B cell (primary cell): ENCODE measurements at regions not wholly inside any gene's neighbourhood (a gene's known extent, or its start where the extent isn't known, plus 50 kb on each side); places are given as distances from the start of the nearest gene placed in this dataset.

Source experiments
- ATAC-seq: fragments of 200-7000 bp; cut with Tn5 transposase; one replicate; pipeline ENCODE4 v1.10.0; 2021; ENCODE audit warnings: low read depth, mild to moderate bottlenecking, moderate number of reproducible peaks, moderate library complexity
- CTCF ChIA-PET: fragments of 350-600 bp; sonication (Branson Sonifier 250); formaldehyde crosslinking; loops from one replicate; lab custom pipeline; 2021; ENCODE audit warnings: antibody characterized with exemption, inconsistent platforms; lab: Charles Lee
- POLR2A ChIA-PET: fragments of 350-600 bp; sonication (Branson Sonifier 250); formaldehyde crosslinking; loops from one replicate; lab custom pipeline; 2021; ENCODE audit warnings: antibody characterized with exemption; lab: Charles Lee
- DNase-seq: peaks from one replicate; pipeline ENCODE4 v3.0.0; 2013
- H2AFZ ChIP-seq: 2 replicates; pipeline ENCODE4 v1.6.1; 2012; ENCODE audit warnings: mild to moderate bottlenecking, low read depth, low read length; ENCODE audit not compliant: insufficient read depth, poor library complexity, severe bottlenecking
- H3K27ac ChIP-seq, 2 donors: 1 replicate in 1 of 2; 2 replicates in 1 of 2; pipeline ENCODE4 v1.5.1; 2012 to 2013; ENCODE audit warnings: low read length in 2 of 2, mild to moderate bottlenecking in 2 of 2, moderate library complexity in 1 of 2
- H3K27me3 ChIP-seq, 4 experiments: fragments of 200-600 bp in 1 of 4; sonication (generic) in 1 of 4; replicated peaks in 1 of 4; 1 replicate in 2 of 4; 2 replicates in 2 of 4; pipeline versions ENCODE4 v1.6.1 to v1.7.0; 2013 to 2016; ENCODE audit warnings: low read length in 3 of 4, mild to moderate bottlenecking in 2 of 4, mixed read lengths in 1 of 4, moderate library complexity in 1 of 4; ENCODE audit not compliant: insufficient read depth in 4 of 4, control insufficient read depth in 3 of 4; ENCODE audit errors: control extremely low read depth in 1 of 4
- H3K36me3 ChIP-seq, 2 experiments: replicated peaks in 1 of 2; 1 replicate in 1 of 2; 2 replicates in 1 of 2; pipeline versions ENCODE4 v1.6.1 to v1.7.1; 2013; ENCODE audit warnings: low read length in 1 of 2; ENCODE audit not compliant: insufficient read depth in 2 of 2, control insufficient read depth in 1 of 2; ENCODE audit errors: control extremely low read depth in 1 of 2, extremely low read depth in 1 of 2
- H3K4me1 ChIP-seq, 2 donors: fragments of 200-600 bp in 1 of 2; sonication (generic) in 1 of 2; 1 replicate in 1 of 2; 2 replicates in 1 of 2; pipeline versions ENCODE4 v1.5.1 to v1.6.1; 2013 to 2017; ENCODE audit warnings: low read length in 2 of 2; ENCODE audit not compliant: control insufficient read depth in 2 of 2, insufficient read depth in 2 of 2
- H3K4me2 ChIP-seq: replicated peaks from 2 replicates; pipeline ENCODE3; 2012; ENCODE audit warnings: mild to moderate bottlenecking, low read depth, low read length; ENCODE audit not compliant: poor library complexity, severe bottlenecking
- H3K4me3 ChIP-seq, 5 experiments: fragments of 200-600 bp in 1 of 5; sonication (generic) in 1 of 5; 1 replicate in 3 of 5; 2 replicates in 2 of 5; pipeline versions ENCODE4 v1.5.1 to v1.7.0; 2011 to 2016; ENCODE audit warnings: low read length in 4 of 5, mild to moderate bottlenecking in 4 of 5, low read depth in 2 of 5, control low read depth in 1 of 5, moderate library complexity in 1 of 5; ENCODE audit not compliant: insufficient read depth in 1 of 5; ENCODE audit errors: control extremely low read depth in 1 of 5, extremely low read depth in 1 of 5
- H3K79me2 ChIP-seq: fragments of 200-600 bp; sonication (generic); one replicate; pipeline ENCODE4 v1.6.0; 2016; ENCODE audit warnings: low read length; ENCODE audit not compliant: control insufficient read depth, insufficient read depth
- H3K9ac ChIP-seq: fragments of 200-600 bp; sonication (generic); 2 replicates; pipeline ENCODE4 v1.6.1; 2017; ENCODE audit warnings: mild to moderate bottlenecking, low read length, moderate library complexity
- H3K9me3 ChIP-seq, 3 donors: one replicate each; pipeline versions ENCODE4 v1.6.1 to v1.7.1; 2013; ENCODE audit warnings: low read length in 2 of 3; ENCODE audit not compliant: control insufficient read depth in 2 of 3, insufficient read depth in 1 of 3; ENCODE audit errors: control extremely low read depth in 1 of 3
- H4K20me1 ChIP-seq: 2 replicates; pipeline ENCODE4 v1.6.0; 2012; ENCODE audit warnings: mild to moderate bottlenecking, low read length; ENCODE audit not compliant: insufficient read depth, control insufficient read depth, poor library complexity, severe bottlenecking
- H3K27ac Mint-ChIP-seq: one replicate; pipeline ENCODE4 v1.8.0; 2021; ENCODE audit warnings: mixed read lengths
- H3K27me3 Mint-ChIP-seq: one replicate; pipeline ENCODE4 v1.8.0; 2021; ENCODE audit warnings: mixed read lengths
- H3K4me1 Mint-ChIP-seq: one replicate; pipeline ENCODE4 v1.8.0; 2021; ENCODE audit warnings: mixed read lengths
- H3K4me3 Mint-ChIP-seq: one replicate; pipeline ENCODE4 v1.8.0; 2021; ENCODE audit warnings: mixed read lengths
- H3K9me3 Mint-ChIP-seq: one replicate; pipeline ENCODE4 v1.8.0; 2022; ENCODE audit warnings: mixed read lengths; ENCODE audit not compliant: insufficient read depth
- EZH2 ChIP-seq: IDR thresholded peaks from 2 replicates; pipeline ENCODE4 v1.6.1; 2012; ENCODE audit warnings: borderline replicate concordance, low read depth, mild to moderate bottlenecking, moderate library complexity, low read length; ENCODE audit not compliant: insufficient read depth, poor library complexity, severe bottlenecking
- WGBS: methylation state at CpG from one replicate; pipeline ENCODE4 v1.1.5; 2013; ENCODE audit warnings: missing lambda C conversion rate; ENCODE audit not compliant: insufficient coverage; 5-methylcytosine and 5-hydroxymethylcytosine counted together
- intact Hi-C: fragments of 100-400 bp; cut with micrococcal nuclease; formaldehyde crosslinking; loops from one replicate; pipeline ENCODE4 v1.10.0; 2022
- TF ChIP-seq, protein P1 (sequence below): fragments of 200-600 bp; IDR thresholded peaks from one replicate; pipeline ENCODE4 v1.8.0; 2022; ENCODE audit warnings: antibody characterized with exemption, mild to moderate bottlenecking

DNA sequence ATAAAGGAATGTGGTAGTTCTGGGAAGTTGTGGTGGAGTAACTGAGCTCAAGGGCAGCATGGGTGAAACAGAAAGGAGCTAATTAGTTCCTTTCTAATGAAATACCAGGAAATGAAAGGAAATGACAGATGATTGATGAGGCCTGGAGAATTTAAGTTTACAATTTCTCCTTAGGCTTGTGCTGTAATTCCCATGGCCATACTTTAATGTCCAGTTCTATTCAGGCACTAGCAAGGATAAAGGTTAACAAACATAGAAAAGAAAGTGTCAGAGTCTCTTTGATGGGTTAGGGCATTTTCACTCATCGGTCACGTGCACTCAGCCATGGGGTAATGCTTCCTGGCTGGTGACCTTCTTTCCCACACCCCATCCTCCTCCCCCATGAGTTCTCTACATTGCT is 70.3 kb downstream of the CTSL start:
- no peak overlapping the region for H3K27ac Mint-ChIP-seq
- no peak overlapping the region for H3K4me3 Mint-ChIP-seq
- intact Hi-C loops = no loop called here
- Histone ChIP-seq H4K20me1 (no peaks in the 10 kb centered on the region), H3K9ac (no peak overlapping the region), H3K27ac (no peak overlapping the region), H3K4me2 (no peak overlapping the region), H3K27me3 (no peaks in the 10 kb centered on the region), H3K4me1 (no peaks in the 10 kb centered on the region), H2AFZ (no peak overlapping the region), H3K9me3 (no peaks in the 10 kb centered on the region), H3K79me2 (no peaks in the 10 kb centered on the region), H3K4me3 (no peak overlapping the region), H3K36me3 (no peaks in the 10 kb centered on the region)
- ChIA-PET POLR2A (no interaction called here), CTCF (no interaction called here)
- WGBS = no CpG with 5 or more reads among the region's 2 CpGs
- H3K27me3 Mint-ChIP-seq = peaks cover 3% of the 10 kb centered on the region
- ATAC-seq = no peak
- no peak for DNase-seq
- H3K4me1 Mint-ChIP-seq = no peaks in the 10 kb centered on the region
- no peak for TF ChIP-seq EZH2
- TF ChIP-seq, protein P1, sequence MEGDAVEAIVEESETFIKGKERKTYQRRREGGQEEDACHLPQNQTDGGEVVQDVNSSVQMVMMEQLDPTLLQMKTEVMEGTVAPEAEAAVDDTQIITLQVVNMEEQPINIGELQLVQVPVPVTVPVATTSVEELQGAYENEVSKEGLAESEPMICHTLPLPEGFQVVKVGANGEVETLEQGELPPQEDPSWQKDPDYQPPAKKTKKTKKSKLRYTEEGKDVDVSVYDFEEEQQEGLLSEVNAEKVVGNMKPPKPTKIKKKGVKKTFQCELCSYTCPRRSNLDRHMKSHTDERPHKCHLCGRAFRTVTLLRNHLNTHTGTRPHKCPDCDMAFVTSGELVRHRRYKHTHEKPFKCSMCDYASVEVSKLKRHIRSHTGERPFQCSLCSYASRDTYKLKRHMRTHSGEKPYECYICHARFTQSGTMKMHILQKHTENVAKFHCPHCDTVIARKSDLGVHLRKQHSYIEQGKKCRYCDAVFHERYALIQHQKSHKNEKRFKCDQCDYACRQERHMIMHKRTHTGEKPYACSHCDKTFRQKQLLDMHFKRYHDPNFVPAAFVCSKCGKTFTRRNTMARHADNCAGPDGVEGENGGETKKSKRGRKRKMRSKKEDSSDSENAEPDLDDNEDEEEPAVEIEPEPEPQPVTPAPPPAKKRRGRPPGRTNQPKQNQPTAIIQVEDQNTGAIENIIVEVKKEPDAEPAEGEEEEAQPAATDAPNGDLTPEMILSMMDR = no peak
- H3K9me3 Mint-ChIP-seq = no peaks in the 10 kb centered on the region

DNA sequence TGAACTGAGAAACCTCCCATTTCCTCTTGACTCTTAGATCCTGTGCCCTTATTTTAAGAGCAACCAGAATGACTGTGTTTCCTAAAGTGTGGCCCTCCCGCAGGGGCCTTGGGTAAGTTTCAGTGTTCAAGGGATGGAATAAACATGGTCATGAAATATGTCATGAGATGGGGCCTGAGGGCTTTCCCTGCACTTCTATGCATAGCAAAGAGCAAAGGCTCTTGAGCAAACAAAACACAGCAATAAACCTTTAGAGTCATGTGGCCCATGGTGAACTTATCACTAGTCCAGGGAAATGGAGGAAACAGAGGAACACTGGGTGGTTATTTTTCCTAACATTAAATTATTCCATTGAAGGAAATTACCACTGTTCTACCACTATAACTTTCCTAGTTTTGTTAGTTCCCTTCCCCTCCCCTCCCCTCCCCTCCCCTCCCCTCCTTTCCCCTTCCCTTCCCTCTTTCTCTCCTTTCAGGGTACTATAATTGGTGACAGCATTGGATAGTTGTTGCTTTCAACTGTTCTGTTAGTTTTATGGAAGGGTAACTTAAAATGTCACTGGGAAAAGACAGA is 72.4 kb downstream of the CTSL start:
- intact Hi-C loops = no loop called here
- H3K36me3 ChIP-seq = no peaks in the 10 kb centered on the region
- ATAC-seq (no peak), DNase-seq (no peak)
- H3K27ac Mint-ChIP-seq = no peak overlapping the region
- H3K4me3 ChIP-seq = no peak overlapping the region
- no CpG with 5 or more reads among the region's 1 CpG for WGBS
- H3K27me3 Mint-ChIP-seq = peaks cover 3% of the 10 kb centered on the region
- H3K4me1 Mint-ChIP-seq = no peaks in the 10 kb centered on the region
- H3K27me3 ChIP-seq = no peaks in the 10 kb centered on the region
- no peak overlapping the region for H3K4me2 ChIP-seq
- H3K9me3 ChIP-seq = no peaks in the 10 kb centered on the region
- ChIA-PET CTCF (no interaction called here), POLR2A (no interaction called here)
- H2AFZ ChIP-seq = no peak overlapping the region
- H3K9me3 Mint-ChIP-seq = no peaks in the 10 kb centered on the region
- TF ChIP-seq EZH2 = no peak
- TF ChIP-seq, protein P1 = no peak
- H3K27ac ChIP-seq = no peak overlapping the region
- H4K20me1 ChIP-seq = no peaks in the 10 kb centered on the region
- H3K79me2 ChIP-seq = no peaks in the 10 kb centered on the region
- H3K4me3 Mint-ChIP-seq = no peak overlapping the region
- no peaks in the 10 kb centered on the region for H3K4me1 ChIP-seq
- H3K9ac ChIP-seq = no peak overlapping the region
